HFF-Myc (cell line): ENCODE measurements at regions not wholly inside any gene's neighbourhood (a gene's known extent, or its start where the extent isn't known, plus 50 kb on each side); places are given as distances from the start of the nearest gene placed in this dataset.

Source experiments
- DNase-seq: peaks from one replicate; pipeline ENCODE4 v3.0.0-alpha.2; 2011; ENCODE audit warnings: low read depth; ENCODE audit errors: extremely low read depth
- H3K4me3 ChIP-seq: replicated peaks from 2 replicates; pipeline ENCODE4 v1.5.1; 2011; ENCODE audit warnings: low read depth, mild to moderate bottlenecking, control low read depth, low read length
- CTCF ChIP-seq: IDR thresholded peaks from 2 replicates; pipeline ENCODE4 v1.5.1; 2012; ENCODE audit warnings: mild to moderate bottlenecking, low read depth, low read length, control low read depth; ENCODE audit errors: missing control alignments

- H3K4me3 ChIP-seq: no peak overlapping the region
- no peak for DNase-seq
- no peak for TF ChIP-seq CTCF
These were observed 109.0 kb upstream of the FSTL4 start for GRCh38 chr5:133721365-133721764.

GRCh38 chr5:133718457-133718856 lies 106.1 kb upstream of the FSTL4 start:
- TF ChIP-seq CTCF: no peak
- no peak overlapping the region for H3K4me3 ChIP-seq
- DNase-seq: no peak

- TF ChIP-seq CTCF: no peak
- DNase-seq: no peak
- no peak overlapping the region for H3K4me3 ChIP-seq
These were observed 104.3 kb upstream of the FSTL4 start for GRCh38 chr5:133716532-133717183.

GRCh38 chr5:133715616-133716015 lies 103.3 kb upstream of the FSTL4 start:
- no peak for TF ChIP-seq CTCF
- no peak for DNase-seq

GRCh38 chr5:133715216-133715615 lies 102.9 kb upstream of the FSTL4 start:
- no peak for DNase-seq
- TF ChIP-seq CTCF: no peak
- no peak overlapping the region for H3K4me3 ChIP-seq

More at GRCh38 chr5:133715616-133716015, 103.3 kb upstream of the FSTL4 start:
- H3K4me3 ChIP-seq: no peak overlapping the region

- DNase-seq: no peak
- no peak for TF ChIP-seq CTCF
- no peak overlapping the region for H3K4me3 ChIP-seq
These were observed 102.0 kb upstream of the FSTL4 start for GRCh38 chr5:133714161-133714915.
